ENCODE measurements at regions not wholly inside any gene's neighbourhood (a gene's known extent, or its start where the extent isn't known, plus 50 kb on each side); places are given as distances from the start of the nearest gene placed in this dataset.

DNA sequence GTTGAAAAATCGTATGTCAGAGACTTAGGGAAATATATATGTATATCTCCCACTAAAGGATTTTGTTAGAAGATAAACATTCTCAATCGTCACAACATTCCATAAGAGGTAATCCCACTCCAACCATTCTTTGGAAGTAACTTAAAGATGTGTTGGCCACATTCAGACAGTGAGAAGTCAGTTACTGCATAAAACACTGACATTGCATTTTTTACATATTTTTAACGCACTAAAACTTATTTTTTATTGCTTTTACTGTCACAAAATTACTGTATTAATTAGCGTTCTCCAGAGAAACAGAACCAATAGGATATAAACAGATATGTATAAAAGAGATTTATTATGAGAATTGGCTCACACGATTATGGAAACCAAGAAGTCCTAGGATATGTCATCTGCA is 74.3 kb upstream of the VGLL2 start:
- Mint-ChIP-seq H3K36me3 (ENCODE audit: low read depth) (no peaks in the 10 kb centered on the region), H3K4me1 (peaks cover 22% of the 10 kb centered on the region), H3K27me3 (ENCODE audit: low read depth) (no peaks in the 10 kb centered on the region), H3K4me3 (no peak overlapping the region), H3K27ac (no peak overlapping the region), H3K9me3 (peaks cover 3% of the 10 kb centered on the region)
- TF ChIP-seq, protein P1, sequence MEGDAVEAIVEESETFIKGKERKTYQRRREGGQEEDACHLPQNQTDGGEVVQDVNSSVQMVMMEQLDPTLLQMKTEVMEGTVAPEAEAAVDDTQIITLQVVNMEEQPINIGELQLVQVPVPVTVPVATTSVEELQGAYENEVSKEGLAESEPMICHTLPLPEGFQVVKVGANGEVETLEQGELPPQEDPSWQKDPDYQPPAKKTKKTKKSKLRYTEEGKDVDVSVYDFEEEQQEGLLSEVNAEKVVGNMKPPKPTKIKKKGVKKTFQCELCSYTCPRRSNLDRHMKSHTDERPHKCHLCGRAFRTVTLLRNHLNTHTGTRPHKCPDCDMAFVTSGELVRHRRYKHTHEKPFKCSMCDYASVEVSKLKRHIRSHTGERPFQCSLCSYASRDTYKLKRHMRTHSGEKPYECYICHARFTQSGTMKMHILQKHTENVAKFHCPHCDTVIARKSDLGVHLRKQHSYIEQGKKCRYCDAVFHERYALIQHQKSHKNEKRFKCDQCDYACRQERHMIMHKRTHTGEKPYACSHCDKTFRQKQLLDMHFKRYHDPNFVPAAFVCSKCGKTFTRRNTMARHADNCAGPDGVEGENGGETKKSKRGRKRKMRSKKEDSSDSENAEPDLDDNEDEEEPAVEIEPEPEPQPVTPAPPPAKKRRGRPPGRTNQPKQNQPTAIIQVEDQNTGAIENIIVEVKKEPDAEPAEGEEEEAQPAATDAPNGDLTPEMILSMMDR (IDR thresholded peaks at IDR 0.05; ENCODE audit: unreplicated experiment in 3 of 3) = no peak

DNA sequence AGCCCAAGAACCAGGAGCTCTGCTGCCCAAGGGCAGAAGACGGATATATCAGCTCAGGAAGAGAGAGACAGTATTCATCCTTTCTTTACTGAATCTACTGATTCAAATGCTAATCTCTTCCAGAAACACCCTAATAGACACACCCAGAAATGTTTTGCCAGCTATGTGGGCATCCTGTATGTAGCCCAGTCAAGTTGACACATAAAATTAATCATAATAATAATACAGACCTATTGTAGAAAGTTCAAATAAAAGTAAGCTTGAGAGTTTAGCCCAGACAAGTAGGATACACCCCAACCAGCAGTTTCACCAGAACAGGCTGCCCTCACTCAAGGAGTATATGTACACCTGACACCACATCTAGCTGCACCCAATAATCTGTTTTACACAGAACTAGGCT is 73.9 kb upstream of the VGLL2 start:
- Mint-ChIP-seq H3K27ac (no peak overlapping the region), H3K4me1 (peaks cover 27% of the 10 kb centered on the region), H3K36me3 (ENCODE audit: low read depth) (no peaks in the 10 kb centered on the region), H3K27me3 (ENCODE audit: low read depth) (no peaks in the 10 kb centered on the region), H3K9me3 (peaks cover 3% of the 10 kb centered on the region), H3K4me3 (no peak overlapping the region)
- TF ChIP-seq, protein P1 (IDR thresholded peaks at IDR 0.05; ENCODE audit: unreplicated experiment in 3 of 3) = no peak

DNA sequence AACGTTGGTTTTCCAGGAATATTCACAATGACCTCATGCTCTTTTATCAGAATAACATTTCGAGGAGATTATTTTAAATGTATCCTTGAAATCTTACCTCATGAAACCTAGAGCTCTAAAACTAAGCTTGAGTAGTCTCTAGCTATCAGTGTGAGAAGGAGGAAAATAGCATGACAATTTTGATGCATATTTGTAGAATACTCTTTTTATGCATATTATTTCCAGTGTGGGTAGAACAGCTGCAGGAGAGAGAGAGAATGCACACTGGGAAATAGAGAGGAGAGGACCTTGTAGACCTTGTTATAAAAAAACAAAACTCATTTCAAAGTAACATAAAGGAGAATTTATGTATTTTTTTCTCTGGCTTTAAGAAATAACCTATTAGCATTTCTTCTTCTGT is 71.1 kb upstream of the VGLL2 start:
- H3K27me3 Mint-ChIP-seq (ENCODE audit: low read depth) = no peaks in the 10 kb centered on the region

DNA sequence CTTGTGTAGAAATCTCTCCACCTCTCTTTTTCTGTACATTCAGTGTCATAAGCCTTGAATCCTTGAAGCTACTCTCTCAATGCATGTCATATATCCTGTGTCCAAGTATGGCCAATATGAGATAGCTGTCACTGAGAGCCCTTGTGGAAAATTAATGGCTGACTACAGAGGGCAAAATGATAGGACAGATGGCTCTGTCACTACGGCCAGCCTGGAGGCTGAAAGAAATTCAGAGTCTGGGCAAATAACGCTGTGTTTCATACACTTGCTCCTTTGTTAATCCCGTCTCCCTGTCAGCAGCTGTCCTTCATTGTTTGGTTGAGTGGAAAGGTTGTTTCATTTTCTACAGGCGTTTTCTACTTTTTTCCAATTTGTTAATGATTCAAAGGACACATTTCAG is 70.4 kb upstream of the VGLL2 start:
- Mint-ChIP-seq H3K9me3 (peaks cover 3% of the 10 kb centered on the region), H3K36me3 (ENCODE audit: low read depth) (no peaks in the 10 kb centered on the region), H3K27ac (peak overlapping the region; percentile 33 to 92 (median 73)), H3K4me1 (peaks cover 58% of the 10 kb centered on the region), H3K27me3 (ENCODE audit: low read depth) (no peaks in the 10 kb centered on the region), H3K4me3 (no peak overlapping the region)
- TF ChIP-seq, protein P1 (IDR thresholded peaks at IDR 0.05; ENCODE audit: unreplicated experiment in 3 of 3) = no peak

More for the DNA sequence above, 71.1 kb upstream of the VGLL2 start:
- Mint-ChIP-seq H3K4me1 (peaks cover 51% of the 10 kb centered on the region), H3K9me3 (peaks cover 3% of the 10 kb centered on the region), H3K4me3 (no peak overlapping the region), H3K36me3 (ENCODE audit: low read depth) (no peaks in the 10 kb centered on the region), H3K27ac (peak overlapping the region; percentile 31 to 92 (median 73))
- TF ChIP-seq, protein P1 (IDR thresholded peaks at IDR 0.05; ENCODE audit: unreplicated experiment in 3 of 3) = no peak

DNA sequence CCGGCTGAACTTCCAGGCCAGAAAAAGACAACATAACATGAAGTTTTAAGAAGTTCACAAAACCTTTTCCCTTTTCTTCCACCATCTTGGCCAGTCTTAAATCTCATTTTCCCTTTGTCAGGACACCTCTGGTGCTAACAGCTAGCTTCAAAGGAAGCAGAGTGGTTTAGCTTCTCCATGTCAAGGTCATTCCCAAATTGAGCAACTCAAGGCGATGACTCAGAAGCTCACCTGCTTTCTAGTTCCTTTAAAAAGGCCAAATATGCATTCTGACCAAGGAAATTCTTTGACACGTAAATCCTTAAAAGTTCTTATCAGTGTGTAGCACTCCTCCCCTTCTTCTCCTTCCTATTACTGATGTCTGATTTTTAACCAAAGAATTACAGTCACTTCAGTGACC is 69.6 kb upstream of the VGLL2 start:
- peak overlapping the region; percentile 33 to 92 (median 73) for H3K27ac Mint-ChIP-seq
- TF ChIP-seq, protein P1 (IDR thresholded peaks at IDR 0.05; ENCODE audit: unreplicated experiment in 3 of 3) = no peak
- no peak overlapping the region for H3K4me3 Mint-ChIP-seq
- H3K27me3 Mint-ChIP-seq (ENCODE audit: low read depth) = no peaks in the 10 kb centered on the region
- H3K4me1 Mint-ChIP-seq = peaks cover 66% of the 10 kb centered on the region
- H3K36me3 Mint-ChIP-seq (ENCODE audit: low read depth) = no peaks in the 10 kb centered on the region
- H3K9me3 Mint-ChIP-seq = peaks cover 3% of the 10 kb centered on the region

DNA sequence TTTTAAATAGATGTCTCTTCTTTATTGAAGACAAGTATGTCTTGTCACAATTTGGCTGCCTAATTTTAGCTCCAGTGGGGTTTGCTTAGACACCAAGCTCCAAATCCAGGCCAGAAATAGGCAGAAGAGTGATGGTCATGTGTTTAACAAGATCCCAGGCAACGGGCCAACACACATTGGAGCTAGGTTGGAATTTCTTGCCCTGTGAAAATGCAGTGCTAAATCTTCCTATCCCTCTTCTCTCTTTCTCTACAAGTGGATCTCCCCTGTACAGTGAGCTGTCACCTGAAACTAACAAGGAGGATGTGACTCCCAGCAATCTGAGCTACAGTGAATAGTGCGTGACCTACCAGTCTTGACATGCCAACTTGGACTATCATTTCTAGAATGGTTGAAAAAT is 65.3 kb upstream of the VGLL2 start:
- Mint-ChIP-seq H3K4me1 (peaks cover 53% of the 10 kb centered on the region), H3K27ac (peak overlapping the region in 1 of 3 experiments; percentile 9), H3K36me3 (ENCODE audit: low read depth) (no peaks in the 10 kb centered on the region), H3K9me3 (no peaks in the 10 kb centered on the region), H3K27me3 (ENCODE audit: low read depth) (no peaks in the 10 kb centered on the region), H3K4me3 (no peak overlapping the region)
- TF ChIP-seq, protein P1 (IDR thresholded peaks at IDR 0.05; ENCODE audit: unreplicated experiment in 3 of 3) = no peak

Data from nephron (organoid).